NB4 (cell line): ENCODE measurements at regions not wholly inside any gene's neighbourhood (a gene's known extent, or its start where the extent isn't known, plus 50 kb on each side); places are given as distances from the start of the nearest gene placed in this dataset.

ENCODE experiments used
- CTCF ChIP-seq: IDR thresholded peaks from one replicate; pipeline ENCODE4 v1.5.1; 2012; ENCODE audit warnings: low read depth, low read length
- MAX ChIP-seq: IDR thresholded peaks from 2 replicates; pipeline ENCODE4 v1.6.1; 2011; ENCODE audit warnings: low read depth, low read length
- MYC ChIP-seq: IDR thresholded peaks from 2 replicates; pipeline ENCODE4 v1.6.1; 2011; ENCODE audit warnings: low read depth, low read length
- POLR2A ChIP-seq: IDR thresholded peaks from 2 replicates; pipeline ENCODE4 v1.6.1; 2011; ENCODE audit warnings: mild to moderate bottlenecking; ENCODE audit not compliant: insufficient read length; ENCODE audit errors: extremely low read depth

DNA sequence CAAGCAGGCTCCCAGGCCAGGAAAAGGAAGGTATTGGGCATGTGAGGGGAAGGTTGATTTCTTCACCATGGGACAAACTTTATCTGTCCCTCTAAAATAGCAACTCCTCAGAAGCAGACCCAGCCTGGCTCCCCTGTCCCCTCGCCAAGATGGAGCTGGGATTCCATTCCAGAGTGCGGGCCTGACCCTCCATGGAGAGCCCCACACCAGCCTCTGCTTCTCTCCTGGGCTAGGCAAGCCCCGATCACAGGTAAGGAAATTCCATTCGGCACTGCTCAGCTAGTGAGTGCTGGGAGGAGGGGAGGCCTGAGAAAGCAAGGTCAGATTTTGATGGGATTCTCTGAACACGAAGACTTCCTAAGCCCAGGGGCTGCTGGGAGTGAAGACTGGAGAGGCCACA, 98.4 kb downstream of the EFNB1 start:
- TF ChIP-seq CTCF: no peak
- no peak for TF ChIP-seq POLR2A
- no peak for TF ChIP-seq MAX
- no peak for TF ChIP-seq MYC
